ENCODE measurements at regions not wholly inside any gene's neighbourhood (a gene's known extent, or its start where the extent isn't known, plus 50 kb on each side); places are given as distances from the start of the nearest gene placed in this dataset.

- H3K9me3 ChIP-seq = no peaks in the 10 kb centered on the region
- H3K36me3 ChIP-seq (ENCODE audit: low read depth) = no peaks in the 10 kb centered on the region
- ATAC-seq = no peak
- intact Hi-C loops (cut with DNase I, micrococcal nuclease) = no loop called here
- TF ChIP-seq CTCF (IDR thresholded peaks at IDR 0.05) = no peak
- H3K4me1 ChIP-seq (ENCODE audit: low read depth) = no peaks in the 10 kb centered on the region
- no peak overlapping the region for H3K4me3 ChIP-seq
- DNase-seq = no peak
These were observed 145.6 kb downstream of the ZBTB18 start for GRCh38 chr1:244196571-244197285.

DNA sequence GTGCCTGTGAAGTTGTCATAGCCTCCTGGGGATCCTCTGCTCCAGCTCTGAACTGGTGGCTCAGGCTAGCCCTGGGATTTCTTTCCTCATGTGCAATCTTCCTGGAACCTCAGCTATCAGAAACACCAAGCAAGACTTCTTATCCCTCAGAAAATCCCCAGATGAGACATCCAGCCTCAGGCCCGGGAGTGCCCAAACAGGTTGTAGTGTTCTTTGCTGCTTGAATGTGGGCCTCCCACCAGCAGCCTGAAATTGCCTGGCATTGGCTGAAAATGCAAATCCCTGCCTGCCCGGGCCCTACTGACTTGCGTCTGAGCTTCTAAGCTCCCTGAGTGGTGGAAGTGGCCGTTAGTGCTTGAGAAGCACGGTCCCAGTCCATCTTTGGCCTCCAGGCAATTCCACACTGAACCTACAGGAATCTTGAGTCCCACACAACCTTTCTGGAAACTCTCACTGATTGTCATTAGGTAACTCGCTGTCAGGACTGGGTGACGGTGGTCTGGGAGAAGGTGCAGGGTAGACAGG lies 146.8 kb downstream of the ZBTB18 start:
- TF ChIP-seq CTCF (IDR thresholded peaks at IDR 0.05) = no peak
- intact Hi-C loops (cut with DNase I, micrococcal nuclease) = no loop called here
- Histone ChIP-seq H3K4me3 (no peak overlapping the region), H3K9me3 (no peaks in the 10 kb centered on the region), H3K4me1 (ENCODE audit: low read depth) (no peaks in the 10 kb centered on the region), H3K36me3 (ENCODE audit: low read depth) (no peaks in the 10 kb centered on the region)
- ATAC-seq (no peak), DNase-seq (no peak)

- H3K36me3 ChIP-seq (ENCODE audit: low read depth) = no peaks in the 10 kb centered on the region
- intact Hi-C loops (cut with DNase I, micrococcal nuclease) = no loop called here
- TF ChIP-seq CTCF (IDR thresholded peaks at IDR 0.05) = no peak
- ATAC-seq (no peak), DNase-seq (no peak)
- no peaks in the 10 kb centered on the region for H3K4me1 ChIP-seq (ENCODE audit: low read depth)
- H3K9me3 ChIP-seq = no peaks in the 10 kb centered on the region
- H3K4me3 ChIP-seq = no peak overlapping the region
These were observed 148.8 kb downstream of the ZBTB18 start for GRCh38 chr1:244199902-244200301.

GRCh38 chr1:244200596-244200995 lies 149.5 kb downstream of the ZBTB18 start:
- Histone ChIP-seq H3K4me3 (no peak overlapping the region), H3K36me3 (ENCODE audit: low read depth) (no peaks in the 10 kb centered on the region), H3K4me1 (ENCODE audit: low read depth) (no peaks in the 10 kb centered on the region), H3K9me3 (no peaks in the 10 kb centered on the region)
- intact Hi-C loops (cut with DNase I, micrococcal nuclease) = no loop called here
- no peak for DNase-seq
- TF ChIP-seq CTCF (IDR thresholded peaks at IDR 0.05) = no peak
- ATAC-seq = no peak

GRCh38 chr1:244201750-244202149 lies 150.7 kb downstream of the ZBTB18 start:
- intact Hi-C loops (cut with DNase I, micrococcal nuclease) = no loop called here
- Histone ChIP-seq H3K4me1 (ENCODE audit: low read depth) (no peaks in the 10 kb centered on the region), H3K4me3 (no peak overlapping the region), H3K36me3 (ENCODE audit: low read depth) (no peaks in the 10 kb centered on the region), H3K9me3 (no peaks in the 10 kb centered on the region)
- no peak for ATAC-seq
- TF ChIP-seq CTCF (IDR thresholded peaks at IDR 0.05) = no peak
- DNase-seq = no peak
